K562 (cell line): ENCODE measurements at regions not wholly inside any gene's neighbourhood (a gene's known extent, or its start where the extent isn't known, plus 50 kb on each side); places are given as distances from the start of the nearest gene placed in this dataset.

Experiments used
- ATAC-seq: fragments of 200-7000 bp; cut with Tn5 transposase; 3 replicates; pipeline ENCODE4 v1.9.1; 2020; ENCODE audit warnings: moderate library complexity
- BruUV-seq: library from RNA; stranded (reverse); fragments of 400-500 nt; replicated peaks from 2 replicates; lab custom pipeline; 2021; lab: Mats Ljungman, UMichigan
- CTCF ChIA-PET: fragments of 300-600 bp; formaldehyde crosslinking; extraction: SDS; loops from one replicate; lab custom pipeline; 2021; ENCODE audit warnings: low intra/inter-chr PET ratio; lab: Yijun Ruan, JAX
- POLR2A ChIA-PET: fragments of 300-600, 350-650 bp; sonication (Branson Sonifier 250); formaldehyde crosslinking; extraction: SDS; loops from one replicate; lab custom pipeline; 2021; ENCODE audit warnings: antibody characterized with exemption, inconsistent platforms; lab: Yijun Ruan, JAX
- DNase-seq, 4 experiments: peaks; one replicate each; pipeline versions ENCODE4 v3.0.0 to v3.0.0-alpha.2; 2011 to 2018; ENCODE audit warnings: low spot score in 3 of 4, mixed read lengths in 3 of 4; ENCODE audit errors: extremely low read depth in 1 of 4
- FAIRE-seq: peaks from 2 replicates; lab custom pipeline; 2011; peaks lifted over from hg19 to GRCh38; lab: Jason Lieb, UNC
- H2AFZ ChIP-seq: 2 replicates; pipeline ENCODE4 v1.6.0; 2011; ENCODE audit warnings: low read depth, low read length, control low read depth, inconsistent platforms
- H3K27ac ChIP-seq: fragments of 200-600 bp; 3 replicates; pipeline ENCODE4 v1.8.0; 2011; ENCODE audit warnings: low read depth, mild to moderate bottlenecking, control low read depth, inconsistent platforms, low read length, moderate library complexity, mixed read lengths; ENCODE audit errors: extremely low read depth
- H3K27me3 ChIP-seq, 2 experiments: fragments of 300-600 bp in 1 of 2; 2 replicates in 1 of 2; 3 replicates in 1 of 2; pipeline versions ENCODE4 v1.6.0 to v1.8.0; 2011; ENCODE audit warnings: inconsistent platforms in 2 of 2, low read length in 2 of 2, mild to moderate bottlenecking in 1 of 2, mixed read lengths in 1 of 2, moderate library complexity in 1 of 2; ENCODE audit not compliant: control insufficient read depth in 2 of 2, insufficient read depth in 2 of 2
- H3K36me3 ChIP-seq: fragments of 300-600 bp; 3 replicates; pipeline ENCODE4 v1.8.0; 2011; ENCODE audit warnings: mild to moderate bottlenecking, low read length, inconsistent platforms; ENCODE audit not compliant: control insufficient read depth, insufficient read depth
- H3K4me1 ChIP-seq, 2 experiments: fragments of 200-600 bp in 1 of 2; replicated peaks in 1 of 2; 2 replicates in 1 of 2; 3 replicates in 1 of 2; pipeline versions ENCODE4 v1.5.1 to v1.8.0; 2011; ENCODE audit warnings: inconsistent platforms in 2 of 2, low read length in 2 of 2, mild to moderate bottlenecking in 1 of 2, mixed read lengths in 1 of 2, moderate library complexity in 1 of 2; ENCODE audit not compliant: control insufficient read depth in 2 of 2, insufficient read depth in 2 of 2
- H3K4me2 ChIP-seq: 2 replicates; pipeline ENCODE4 v1.6.1; 2011; ENCODE audit warnings: low read length, control low read depth, inconsistent platforms, mixed read lengths; ENCODE audit not compliant: insufficient read depth
- H3K4me3 ChIP-seq: fragments of 200-600 bp; sonication (generic), shearing (Covaris generic); 2 replicates; pipeline ENCODE4 v1.5.1; 2016; ENCODE audit warnings: control low read depth, inconsistent platforms
- H3K79me2 ChIP-seq: fragments of 200-600 bp; 3 replicates; pipeline ENCODE4 v1.8.0; 2011; ENCODE audit warnings: low read length, inconsistent platforms; ENCODE audit not compliant: control insufficient read depth, insufficient read depth
- H3K9ac ChIP-seq, 2 experiments: 2 replicates each; pipeline versions ENCODE4 v1.6.0 to v1.6.1; 2011; ENCODE audit warnings: low read depth in 2 of 2, low read length in 2 of 2, control low read depth in 1 of 2, inconsistent platforms in 1 of 2, mild to moderate bottlenecking in 1 of 2, mixed read lengths in 1 of 2; ENCODE audit not compliant: insufficient read depth in 1 of 2
- H3K9me1 ChIP-seq: one replicate; pipeline ENCODE4 v1.6.0; 2011; ENCODE audit warnings: inconsistent platforms, mild to moderate bottlenecking, low read length, moderate library complexity; ENCODE audit not compliant: control insufficient read depth, insufficient read depth
- H3K9me3 ChIP-seq: replicated peaks from 2 replicates; pipeline ENCODE4 v1.5.1; 2011; ENCODE audit warnings: low read depth, low read length, inconsistent platforms; ENCODE audit not compliant: control insufficient read depth, insufficient read depth
- H4K20me1 ChIP-seq: replicated peaks from 2 replicates; pipeline ENCODE4 v1.6.1; 2011; ENCODE audit warnings: low read length, inconsistent platforms, mixed read lengths; ENCODE audit not compliant: control insufficient read depth, insufficient read depth
- CEBPZ ChIP-seq: fragments of 150-350 bp; IDR thresholded peaks from 2 replicates; pipeline ENCODE4 v1.6.1; 2014; ENCODE audit warnings: low read depth, mild to moderate bottlenecking, low read length, borderline replicate concordance
- EGR1 ChIP-seq: fragments of 450-650 bp; conservative IDR thresholded peaks from 2 replicates; pipeline ENCODE4 v1.6.1; 2017; ENCODE audit warnings: mild to moderate bottlenecking
- MEIS2 ChIP-seq: fragments of 450-650 bp; IDR thresholded peaks from 2 replicates; pipeline ENCODE4 v1.6.1; 2014; ENCODE audit warnings: mild to moderate bottlenecking; ENCODE audit not compliant: partially characterized antibody
- RAD51 ChIP-seq: fragments of 450-650 bp; IDR thresholded peaks from 2 replicates; pipeline ENCODE4 v1.7.1; 2016; ENCODE audit warnings: low read depth, mild to moderate bottlenecking, borderline replicate concordance
- SIX5 ChIP-seq, 2 experiments: IDR thresholded peaks; 2 replicates each; pipeline ENCODE4 v1.6.1; 2011; ENCODE audit warnings: low read length in 2 of 2, borderline replicate concordance in 1 of 2, low read depth in 1 of 2, mild to moderate bottlenecking in 1 of 2, moderate library complexity in 1 of 2; ENCODE audit not compliant: insufficient read depth in 1 of 2
- ZNF143 ChIP-seq: sonication (generic); formaldehyde crosslinking; IDR thresholded peaks from 2 replicates; pipeline ENCODE4 v1.9.0; 2022; ENCODE audit warnings: mild to moderate bottlenecking, missing genetic modification reagents
- WGBS: fragments of 100-300 bp; shearing (Covaris generic); methylation state at CpG from one replicate; pipeline ENCODE4 v1.1.6; 2016; ENCODE audit warnings: low coverage, mixed read lengths; ENCODE audit not compliant: insufficient coverage; ENCODE audit errors: missing lambda C conversion rate; 5-methylcytosine and 5-hydroxymethylcytosine counted together
- in situ Hi-C: fragments of 300-500 bp; cut with MboI; formaldehyde crosslinking; loops from 4 replicates; pipeline ENCODE4 v1.15.0; 2018; ENCODE audit warnings: inconsistent platforms, mixed read lengths
- intact Hi-C: fragments of 100-400 bp; cut with micrococcal nuclease; formaldehyde crosslinking; loops from 2 replicates; pipeline ENCODE4 v1.14.2; 2022

GRCh38 chrX:120755066-120755846 lies 120.4 kb downstream of the CT47B1 start (continued):
- TF ChIP-seq CEBPZ (no peak), SIX5 (IDR thresholded peaks at IDR 0.05; ENCODE audit: borderline replicate concordance in 1 of 2, insufficient read depth in 1 of 2, low read depth in 1 of 2, low read length in 2 of 2) (no peak), MEIS2 (no peak), RAD51 (peak; percentile 43)

- Histone ChIP-seq H3K36me3 (no peaks in the 10 kb centered on the region), H3K9ac (no peak overlapping the region), H4K20me1 (no peaks in the 10 kb centered on the region), H3K27ac (no peak overlapping the region), H3K9me1 (no peaks in the 10 kb centered on the region), H3K9me3 (no peaks in the 10 kb centered on the region), H3K4me1 (no peaks in the 10 kb centered on the region; a peak in 2 of 5 replicates), H3K79me2 (no peaks in the 10 kb centered on the region), H3K4me2 (no peak overlapping the region), H3K4me3 (no peak overlapping the region), H2AFZ (no peak overlapping the region), H3K27me3 (no peaks in the 10 kb centered on the region)
- intact Hi-C loops (no loop called here), in situ Hi-C loops (no loop called here)
- ChIA-PET CTCF (no interaction called here), POLR2A (no interaction called here)
- no peak for ATAC-seq
- FAIRE-seq: no peak
- BruUV-seq: no TSS peak
- WGBS: 4% methylated on average over 10 of the region's 10 CpGs
- no peak for DNase-seq
- TF ChIP-seq EGR1 (peak; percentile 58), ZNF143 (CRISPR knock-in tag) (no peak)
Measured at GRCh38 chrX:120753413-120754251, 122.0 kb downstream of the CT47B1 start.
